NOMO-1 (cell line): ENCODE measurements at regions not wholly inside any gene's neighbourhood (a gene's known extent, or its start where the extent isn't known, plus 50 kb on each side); places are given as distances from the start of the nearest gene placed in this dataset.
A peak's percentile ranks its signal among the peaks of the same experiment; 100 is the strongest.

ENCODE experiments used
- DNase-seq, 2 experiments: peaks; one replicate each; lab custom pipeline; 2025; ENCODE audit not compliant: unreplicated experiment in 2 of 2; lab: John Stamatoyannopoulos, UW

GRCh38 chrX:45842926-45843315 is 642.2 kb upstream of the DIPK2B start:
- DNase-seq = no peak

GRCh38 chrX:45842207-45842925 is 641.7 kb upstream of the DIPK2B start:
- no peak for DNase-seq

DNA sequence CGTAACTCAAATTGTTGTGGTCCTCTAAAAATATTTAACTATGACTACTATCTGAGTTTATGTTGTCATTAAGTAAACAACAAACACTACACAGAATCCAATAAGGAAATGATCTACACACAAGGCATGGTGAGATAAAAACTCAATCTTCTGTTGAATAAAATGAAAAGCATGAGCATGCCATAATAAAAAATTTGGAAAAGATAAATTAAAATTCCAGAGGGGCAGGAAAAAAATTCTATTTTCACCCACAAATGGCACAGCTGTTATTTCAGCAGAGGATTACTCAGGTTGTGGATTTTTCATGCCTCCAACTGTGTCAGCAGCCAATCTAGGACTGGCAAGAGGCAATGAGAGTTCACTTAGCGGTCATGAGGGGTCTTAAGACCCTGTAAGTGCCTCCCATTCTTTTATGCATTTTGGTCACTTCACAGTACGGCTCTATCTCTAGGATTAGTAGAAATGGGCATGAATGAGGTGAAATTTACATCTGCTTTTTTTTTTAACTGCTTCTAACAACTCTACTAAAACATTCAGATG is 639.8 kb upstream of the DIPK2B start:
- DNase-seq = no peak

DNA sequence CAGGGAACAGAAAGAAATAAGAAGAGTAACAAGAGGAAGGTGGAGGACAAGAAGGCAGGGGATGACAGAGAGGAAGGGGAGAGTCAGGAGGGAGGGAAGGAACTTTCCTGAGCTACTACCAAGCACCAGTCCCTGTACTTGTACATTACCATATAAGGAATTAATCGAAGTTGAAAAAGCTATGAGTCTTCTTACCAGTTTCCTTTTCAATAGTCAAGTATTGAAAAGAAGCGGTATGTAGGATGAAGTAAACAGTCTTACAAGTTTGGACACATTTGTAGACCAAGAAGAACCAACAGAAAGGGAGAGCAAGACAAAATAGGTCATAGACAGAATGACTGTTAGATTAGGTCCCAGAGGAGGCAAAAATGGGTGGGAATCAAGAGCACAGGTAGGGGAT is 629.7 kb upstream of the DIPK2B start:
- DNase-seq = no peak

GRCh38 chrX:45824471-45824870 is 623.8 kb upstream of the DIPK2B start:
- peak; percentile 19 to 21 for DNase-seq

- DNase-seq = no peak
These were observed 622.9 kb upstream of the DIPK2B start for GRCh38 chrX:45823536-45823935.

DNA sequence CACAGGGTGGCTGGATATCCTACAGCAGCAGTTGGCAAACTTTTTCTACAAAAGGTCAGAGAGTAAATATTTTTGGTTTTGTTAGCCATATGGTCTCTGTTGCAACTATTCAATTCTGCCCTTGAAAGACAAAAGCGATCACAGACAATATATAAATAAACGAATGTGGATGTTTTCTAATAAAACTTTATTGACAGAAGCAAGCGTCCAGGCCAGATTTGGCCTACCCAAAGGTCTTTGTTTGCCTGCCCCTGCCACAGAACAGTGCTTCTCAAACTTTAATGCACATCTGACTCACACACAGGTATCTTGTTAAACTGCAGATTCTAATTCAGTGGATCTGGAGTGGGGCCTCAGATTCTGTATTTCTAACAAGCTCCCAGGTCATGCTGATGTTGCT is 621.4 kb upstream of the DIPK2B start:
- DNase-seq = no peak

GRCh38 chrX:45818913-45819312 is 618.2 kb upstream of the DIPK2B start:
- no peak for DNase-seq

- no peak for DNase-seq
These were observed 614.8 kb upstream of the DIPK2B start for GRCh38 chrX:45815441-45815840.

GRCh38 chrX:45811326-45811725 is 610.6 kb upstream of the DIPK2B start:
- DNase-seq = no peak

DNA sequence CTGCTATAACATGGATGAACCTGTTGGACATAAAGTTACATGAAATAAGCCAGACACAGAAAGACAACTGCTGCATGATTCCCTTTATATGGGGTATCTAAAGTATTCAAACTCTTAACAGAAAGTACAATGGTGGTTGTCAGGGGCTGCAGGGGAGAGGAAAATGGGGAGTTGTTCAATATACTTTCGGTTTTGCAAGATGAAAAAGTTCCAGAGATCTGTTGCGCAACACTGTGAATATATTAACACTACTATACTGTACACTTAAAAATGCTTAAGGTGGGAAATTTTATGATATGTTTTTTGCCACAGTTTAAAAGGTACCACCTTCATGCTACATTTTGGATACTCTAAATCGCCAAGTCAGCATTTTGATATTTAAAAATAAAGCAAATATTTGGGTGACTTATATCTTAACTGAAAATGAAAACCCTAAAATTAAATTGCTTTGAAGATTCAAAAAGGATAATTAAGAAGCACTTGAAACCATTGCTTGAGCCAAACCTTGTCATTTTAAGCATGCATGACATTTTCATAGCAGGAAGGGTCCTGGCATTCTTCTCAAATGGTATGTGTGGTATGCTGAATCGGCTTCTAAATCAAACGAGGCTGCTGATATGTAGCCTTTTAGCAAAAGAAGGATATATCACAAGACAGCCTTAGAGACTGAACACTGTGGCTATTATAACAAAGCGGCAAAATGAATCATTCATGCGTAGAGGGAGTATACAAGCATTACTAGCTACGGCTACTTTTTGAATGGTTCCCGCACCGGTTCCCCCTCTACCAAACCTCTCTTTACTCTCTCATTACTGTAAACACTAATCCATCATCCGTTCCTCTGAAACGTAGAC is 607.1 kb upstream of the DIPK2B start:
- peak; percentile 6 to 35 for DNase-seq

DNA sequence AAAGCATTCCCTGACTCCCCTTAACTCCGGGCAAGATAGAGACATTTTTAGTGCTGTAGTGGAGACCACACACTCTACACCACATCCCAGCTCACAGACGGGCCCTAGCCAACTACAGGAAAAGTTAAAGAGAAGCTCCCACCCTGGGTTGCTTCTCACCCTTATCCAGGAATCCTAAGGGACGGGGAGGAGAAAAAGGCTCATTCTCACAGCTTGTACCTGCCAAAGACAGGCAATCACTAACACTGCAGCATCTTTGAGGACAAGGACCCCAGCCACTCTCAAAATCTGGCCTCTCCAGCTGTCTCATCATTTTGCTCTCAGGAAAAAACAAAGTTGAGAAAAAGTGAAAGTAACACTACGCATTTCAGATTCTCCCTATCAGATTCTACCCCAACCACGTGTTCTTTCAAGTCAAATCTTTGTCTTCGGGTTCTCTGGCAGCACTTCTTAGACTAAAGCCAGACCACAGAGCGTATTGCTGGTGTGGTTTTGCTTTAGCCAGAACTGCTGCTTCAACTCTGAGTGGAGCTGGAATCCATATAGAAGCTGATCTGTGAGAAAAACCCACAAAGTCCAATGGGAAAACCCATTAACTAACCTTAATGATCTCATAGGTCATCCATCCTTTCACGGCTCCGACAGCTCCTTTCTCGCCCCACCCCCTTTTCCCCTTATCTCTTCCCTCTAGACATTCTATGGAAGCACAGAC is 605.9 kb upstream of the DIPK2B start:
- DNase-seq = no peak

- DNase-seq = no peak
These were observed 603.6 kb upstream of the DIPK2B start for GRCh38 chrX:45804276-45804675.

- DNase-seq = peak; percentile 86 to 93
These were observed 602.8 kb upstream of the DIPK2B start for GRCh38 chrX:45803383-45803921.

DNA sequence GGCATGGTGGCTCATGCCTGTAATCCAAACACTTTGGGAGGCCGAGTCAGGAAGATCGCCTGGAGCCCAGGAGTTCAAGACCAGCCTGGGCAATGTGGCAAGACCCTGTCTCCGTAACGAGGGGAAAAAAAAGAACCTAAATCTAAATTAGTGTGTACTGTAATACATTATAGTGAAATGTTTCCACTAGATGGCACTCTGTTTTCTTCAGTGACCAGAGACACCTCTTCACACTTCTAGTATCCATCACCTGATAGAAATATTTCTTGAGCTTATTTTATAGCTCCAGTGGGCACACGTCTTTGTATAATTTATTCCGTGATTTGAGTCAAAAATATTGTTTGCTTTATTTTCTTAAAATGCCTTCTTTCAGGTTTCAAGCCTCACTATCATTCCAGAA is 600.9 kb upstream of the DIPK2B start:
- peak in 1 of 2 experiments; percentile 73 for DNase-seq

DNA sequence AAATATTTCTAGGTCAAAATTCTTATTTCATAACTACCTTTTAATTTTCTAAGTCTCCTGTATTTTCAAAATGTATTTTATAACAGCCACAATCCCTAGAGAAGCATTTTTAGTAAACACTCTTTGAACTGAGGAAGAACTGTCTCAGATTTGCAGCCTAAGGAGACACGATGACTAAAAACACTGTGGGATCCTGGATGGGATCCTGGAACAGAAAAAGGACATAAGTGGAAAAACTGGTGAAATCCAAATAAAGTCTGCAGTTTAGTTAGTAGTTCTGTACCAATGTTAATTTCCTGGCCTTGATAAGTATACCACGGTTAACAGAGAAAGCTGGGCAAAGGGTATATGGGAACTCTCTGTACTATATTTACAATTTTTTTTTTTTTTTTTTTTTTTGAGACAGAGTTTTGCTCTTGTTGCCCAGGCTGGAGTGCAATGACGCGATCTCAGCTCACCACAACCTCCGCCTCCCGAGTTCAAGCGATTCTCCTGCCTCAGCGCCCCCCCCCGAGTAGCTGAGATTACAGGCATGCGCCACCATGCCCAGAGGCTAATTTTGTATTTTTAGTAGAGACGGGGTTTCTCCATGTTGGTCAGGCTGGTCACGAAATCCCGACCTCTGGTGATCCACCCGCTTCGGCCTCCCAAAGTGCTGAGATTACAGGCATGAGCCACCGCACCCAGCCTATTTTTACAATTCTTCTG is 600.2 kb upstream of the DIPK2B start:
- peak; percentile 5 to 13 for DNase-seq

- no peak for DNase-seq
These were observed 598.9 kb upstream of the DIPK2B start for GRCh38 chrX:45799576-45799975.

DNA sequence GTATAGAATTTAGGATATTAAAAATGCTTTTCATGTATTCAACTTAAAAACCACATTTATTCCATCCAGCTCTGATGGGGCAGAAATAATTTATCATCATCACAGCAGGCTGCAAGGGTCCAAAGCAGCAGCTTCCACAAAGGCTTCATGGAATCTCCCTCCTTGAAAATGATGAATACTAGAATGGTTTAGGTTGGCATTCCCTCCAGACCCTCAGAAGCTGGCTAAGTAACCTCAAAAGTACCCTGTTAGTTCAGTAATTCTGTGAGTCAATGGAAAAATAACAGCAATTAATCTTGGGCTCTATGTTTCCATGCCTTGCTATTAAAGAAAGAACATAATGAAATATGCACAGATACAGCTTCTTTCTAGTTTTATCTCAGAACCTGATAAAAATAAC is 594.9 kb upstream of the DIPK2B start:
- DNase-seq = no peak

DNA sequence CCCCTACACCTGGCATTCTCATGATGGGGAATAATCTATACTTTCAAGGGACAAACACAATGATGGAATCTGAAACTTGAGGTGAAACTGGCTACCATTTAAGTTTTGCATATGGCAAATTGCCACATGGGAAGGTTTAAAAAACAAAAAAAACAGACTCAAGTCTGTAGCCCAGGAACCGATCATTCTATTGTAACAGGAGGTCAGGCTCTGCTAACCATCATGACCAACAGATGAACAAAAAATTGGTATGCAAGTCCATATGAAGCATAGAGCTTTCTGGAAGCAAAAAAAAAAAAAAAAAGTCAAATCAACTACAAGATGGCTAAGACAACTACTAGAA is 594.3 kb upstream of the DIPK2B start:
- DNase-seq = no peak

DNA sequence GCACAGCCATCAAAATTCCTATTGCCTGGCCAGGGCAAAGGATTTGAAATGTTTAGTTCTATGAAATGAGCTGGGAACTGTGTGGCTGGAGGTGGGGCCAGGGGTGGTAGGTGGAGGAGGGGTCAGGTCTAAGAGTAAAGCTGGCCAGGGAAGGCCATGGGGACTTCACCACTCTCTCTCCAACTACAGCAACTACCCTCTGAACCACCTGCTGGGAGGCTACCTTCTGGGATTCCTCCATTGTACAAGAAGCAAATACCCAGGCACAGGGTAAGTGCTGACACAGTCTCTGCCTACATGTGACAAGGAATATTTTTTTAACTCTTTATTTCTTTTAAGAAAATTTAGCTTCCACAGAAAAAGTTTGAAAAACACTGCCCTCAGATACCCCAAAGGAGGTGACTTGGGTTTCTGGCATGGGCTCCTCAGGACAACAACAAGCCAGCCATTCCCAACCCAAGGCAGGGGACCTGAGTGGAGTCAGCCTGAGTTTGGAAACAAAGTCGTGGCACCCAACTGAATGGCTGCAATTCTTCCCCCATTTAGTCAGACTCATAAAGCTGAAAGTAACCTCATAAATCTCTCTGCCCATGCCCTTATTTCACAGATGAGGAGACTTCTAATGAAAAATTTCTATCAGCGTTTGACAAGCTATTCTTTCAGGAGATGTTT is 593.8 kb upstream of the DIPK2B start:
- DNase-seq = no peak
